Testis (tissue), 2 donors: ENCODE measurements at regions not wholly inside any gene's neighbourhood (a gene's known extent, or its start where the extent isn't known, plus 50 kb on each side); places are given as distances from the start of the nearest gene placed in this dataset.
A peak's percentile ranks its signal among the peaks of the same experiment; 100 is the strongest.
"Not testable (repeated sequence)": the region's sequence is repeated elsewhere in the genome, so short reads cannot be mapped to it uniquely, and the experiment has no call there.

Experiments used
- DNase-seq: peaks from one replicate; pipeline ENCODE4 v3.0.0-alpha.2; 2019
- H3K27ac ChIP-seq, 2 donors: fragments of 200-600 bp; sonication (generic); one replicate each; pipeline ENCODE4 v1.5.1; 2019
- H3K27me3 ChIP-seq: fragments of 200-600 bp; sonication (generic); one replicate; pipeline ENCODE4 v1.5.1; 2019
- H3K36me3 ChIP-seq: fragments of 200-600 bp; sonication (generic); one replicate; pipeline ENCODE4 v1.5.1; 2017; ENCODE audit warnings: low read depth; ENCODE audit errors: missing control alignments
- H3K4me1 ChIP-seq: fragments of 200-600 bp; sonication (generic); one replicate; pipeline ENCODE4 v1.5.1; 2019
- H3K4me3 ChIP-seq, 2 donors: fragments of 200-600 bp; sonication (generic); one replicate each; pipeline ENCODE4 v1.5.1; 2017 to 2019
- H3K9me3 ChIP-seq: fragments of 200-600 bp; sonication (generic); one replicate; pipeline ENCODE4 v1.5.1; 2017
- CTCF ChIP-seq, 3 experiments: fragments of 450-650 bp in 2 of 3; fragments of 200-600 bp in 1 of 3; sonication (generic) in 1 of 3; IDR thresholded peaks; one replicate each; pipeline ENCODE4 v1.5.1; 2016 to 2019; ENCODE audit warnings: antibody characterized with exemption in 3 of 3, mild to moderate bottlenecking in 2 of 3, moderate library complexity in 1 of 3
- POLR2A ChIP-seq: fragments of 450-650 bp; IDR thresholded peaks from one replicate; pipeline ENCODE4 v1.6.1; 2017; ENCODE audit warnings: antibody characterized with exemption, mild to moderate bottlenecking, moderate library complexity
- WGBS, 2 donors: methylation state at CpG; one replicate each; pipeline ENCODE4 v1.1.5; 2018; 5-methylcytosine and 5-hydroxymethylcytosine counted together
- intact Hi-C: fragments of 100-400 bp; cut with DNase I; formaldehyde crosslinking; loops from one replicate; pipeline ENCODE4 v1.15.1; 2023; ENCODE audit warnings: low total_unique reads

GRCh38 chr7:138338361-138338760 lies 121.7 kb upstream of the TRIM24 start:
- Histone ChIP-seq H3K9me3 (no peaks in the 10 kb centered on the region), H3K27ac (no peak overlapping the region), H3K4me3 (no peak overlapping the region), H3K36me3 (no peaks in the 10 kb centered on the region), H3K27me3 (no peaks in the 10 kb centered on the region), H3K4me1 (no peaks in the 10 kb centered on the region)
- TF ChIP-seq POLR2A, result no peak
- TF ChIP-seq CTCF (IDR thresholded peaks at IDR 0.05), result no peak
- peak; percentile 63 for DNase-seq
- intact Hi-C loops, result no loop called here

DNA sequence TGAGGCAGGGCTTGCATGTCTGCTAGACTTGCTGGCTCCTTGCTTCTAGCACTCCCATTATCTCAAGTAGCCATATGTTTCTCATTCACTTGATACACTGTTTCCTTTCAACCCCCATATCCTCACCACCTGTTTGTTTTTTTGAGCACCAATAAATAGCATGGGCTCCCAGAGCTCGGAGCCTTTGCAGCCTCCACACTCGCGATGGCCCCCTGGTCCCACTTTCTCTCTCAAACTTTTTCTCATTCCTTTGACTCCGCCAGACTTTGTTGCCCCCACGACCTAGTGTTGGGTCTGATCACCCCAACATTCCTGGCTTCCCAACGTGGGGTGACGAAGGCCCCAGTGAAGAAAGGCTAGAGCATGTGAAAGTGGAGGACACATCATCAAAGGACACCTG lies 120.8 kb upstream of the TRIM24 start:
- DNase-seq, H3K27ac ChIP-seq: not testable (repeated sequence)
- WGBS, 2 donors, result 90 to 92% methylated on average over 7 of the region's 7 CpGs

GRCh38 chr7:138342990-138343389 lies 117.1 kb upstream of the TRIM24 start:
- Histone ChIP-seq H3K9me3 (no peaks in the 10 kb centered on the region), H3K4me3 (no peak overlapping the region), H3K27ac (no peak overlapping the region), H3K36me3 (no peaks in the 10 kb centered on the region), H3K4me1 (no peaks in the 10 kb centered on the region), H3K27me3 (no peaks in the 10 kb centered on the region)
- DNase-seq, result no peak
- TF ChIP-seq CTCF (IDR thresholded peaks at IDR 0.05) (no peak), POLR2A (no peak)
- intact Hi-C loops, result no loop called here
- whole genome bisulfite sequencing, 2 donors, result 94 to 98% methylated on average over 4 of the region's 4 CpGs

More for the DNA sequence above, 120.8 kb upstream of the TRIM24 start:
- H3K9me3 ChIP-seq, H3K4me1 ChIP-seq, H3K36me3 ChIP-seq, intact Hi-C loops, H3K4me3 ChIP-seq, H3K27me3 ChIP-seq: not testable (repeated sequence)

DNA sequence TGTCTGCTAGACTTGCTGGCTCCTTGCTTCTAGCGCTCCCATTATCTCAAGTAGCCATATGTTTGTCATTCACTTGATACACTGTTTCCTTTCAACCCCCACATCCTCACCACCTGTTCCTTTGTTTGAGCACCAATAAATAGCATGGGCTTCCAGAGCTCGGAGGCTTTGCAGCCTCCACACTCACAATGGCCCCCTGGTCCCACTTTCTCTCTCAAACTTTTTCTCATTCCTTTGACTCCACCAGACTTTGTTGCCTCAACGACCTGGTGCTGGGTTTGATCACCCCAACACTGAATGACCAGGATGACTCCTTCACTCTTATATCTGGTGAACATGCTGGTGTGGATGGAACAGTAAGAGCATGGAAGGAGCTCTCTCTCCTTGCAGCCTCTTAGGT lies 114.5 kb upstream of the TRIM24 start:
- TF ChIP-seq CTCF (IDR thresholded peaks at IDR 0.05) (no peak), POLR2A (no peak)
- DNase-seq, result no peak
- H3K36me3 ChIP-seq, result no peaks in the 10 kb centered on the region
- no peak overlapping the region for H3K27ac ChIP-seq
- no peak overlapping the region for H3K4me3 ChIP-seq
- H3K4me1 ChIP-seq, result no peaks in the 10 kb centered on the region
- no peaks in the 10 kb centered on the region for H3K27me3 ChIP-seq
- intact Hi-C loops, result no loop called here
- no peaks in the 10 kb centered on the region for H3K9me3 ChIP-seq
- WGBS, 2 donors, result 64 to 68% methylated on average over 3 of the region's 3 CpGs

GRCh38 chr7:138346975-138347374 lies 113.1 kb upstream of the TRIM24 start:
- no peaks in the 10 kb centered on the region for H3K9me3 ChIP-seq

More at GRCh38 chr7:138346975-138347374, 113.1 kb upstream of the TRIM24 start:
- no peak for DNase-seq
- Histone ChIP-seq H3K27me3 (no peaks in the 10 kb centered on the region), H3K27ac (no peak overlapping the region), H3K4me3 (no peak overlapping the region), H3K36me3 (no peaks in the 10 kb centered on the region), H3K4me1 (no peaks in the 10 kb centered on the region)
- intact Hi-C loops, result no loop called here
- 90 to 94% methylated on average over 2 of the region's 2 CpGs for WGBS, 2 donors
- TF ChIP-seq CTCF (IDR thresholded peaks at IDR 0.05) (no peak), POLR2A (no peak)
